Caco-2 (cell line): ENCODE measurements at regions not wholly inside any gene's neighbourhood (a gene's known extent, or its start where the extent isn't known, plus 50 kb on each side); places are given as distances from the start of the nearest gene placed in this dataset.

Experiments
- BruUV-seq: library from RNA; stranded (reverse); fragments of 400-500 nt; replicated peaks from 2 replicates; lab custom pipeline; 2021; lab: Mats Ljungman, UMichigan
- CTCF ChIA-PET: fragments of 300-600 bp; sonication (Branson Sonifier 250); formaldehyde crosslinking; loops from one replicate; lab custom pipeline; 2022; ENCODE audit warnings: antibody characterized with exemption; lab: Charles Lee
- POLR2A ChIA-PET: fragments of 300-600 bp; sonication (Branson Sonifier 250); formaldehyde crosslinking; loops from one replicate; lab custom pipeline; 2022; ENCODE audit warnings: antibody characterized with exemption; lab: Charles Lee
- DNase-seq, 2 experiments: peaks; one replicate each; pipeline versions ENCODE4 v3.0.0 to v3.0.0-alpha.2; 2020 to 2022
- H3K27me3 ChIP-seq: replicated peaks from 2 replicates; pipeline ENCODE4 v1.6.0; 2011; ENCODE audit warnings: low read length; ENCODE audit not compliant: control insufficient read depth, insufficient read depth
- H3K36me3 ChIP-seq: 2 replicates; pipeline ENCODE4 v1.5.1; 2011; ENCODE audit warnings: low read length; ENCODE audit not compliant: control insufficient read depth, insufficient read depth
- H3K4me1 ChIP-seq: fragments of 250-450 bp; sonication (Bioruptor Pico); 2 replicates; pipeline ENCODE4 v1.5.1; 2020; ENCODE audit warnings: mild to moderate bottlenecking
- H3K4me3 ChIP-seq: 2 replicates; pipeline ENCODE4 v1.5.1; 2011; ENCODE audit warnings: low read depth, mild to moderate bottlenecking, control low read depth, low read length
- H3K9me3 ChIP-seq: fragments of 250-450 bp; sonication (Bioruptor Pico); 2 replicates; pipeline ENCODE4 v1.5.1; 2020; ENCODE audit warnings: mild to moderate bottlenecking, moderate library complexity
- H3K27ac Mint-ChIP-seq: one replicate; pipeline ENCODE4 v1.8.0; 2022; ENCODE audit warnings: mixed read lengths; ENCODE audit not compliant: unreplicated experiment
- H3K27me3 Mint-ChIP-seq: one replicate; pipeline ENCODE4 v1.8.0; 2022; ENCODE audit warnings: mixed read lengths; ENCODE audit not compliant: insufficient read depth, unreplicated experiment
- H3K36me3 Mint-ChIP-seq: one replicate; pipeline ENCODE4 v1.8.0; 2022; ENCODE audit warnings: mild to moderate bottlenecking, mixed read lengths; ENCODE audit not compliant: insufficient read depth, unreplicated experiment
- H3K4me1 Mint-ChIP-seq: one replicate; pipeline ENCODE4 v1.8.0; 2022; ENCODE audit warnings: low read depth, mixed read lengths; ENCODE audit not compliant: unreplicated experiment
- H3K4me3 Mint-ChIP-seq: one replicate; pipeline ENCODE4 v1.8.0; 2022; ENCODE audit warnings: mild to moderate bottlenecking, moderate library complexity, mixed read lengths; ENCODE audit not compliant: unreplicated experiment
- H3K9me3 Mint-ChIP-seq: one replicate; pipeline ENCODE4 v1.8.0; 2022; ENCODE audit warnings: mixed read lengths; ENCODE audit not compliant: unreplicated experiment
- intact Hi-C: fragments of 100-400 bp; cut with micrococcal nuclease; formaldehyde crosslinking; loops from one replicate; pipeline ENCODE4 v1.10.0; 2022; ENCODE audit not compliant: unreplicated experiment
- TF ChIP-seq, protein P1 (sequence below), 2 experiments: fragments of 200-600 bp in 1 of 2; IDR thresholded peaks; 1 replicate in 1 of 2; 2 replicates in 1 of 2; pipeline versions ENCODE4 v1.5.1 to v1.8.0; 2011 to 2022; ENCODE audit warnings: antibody characterized with exemption in 1 of 2, control low read depth in 1 of 2, inconsistent platforms in 1 of 2, low read depth in 1 of 2, low read length in 1 of 2, mild to moderate bottlenecking in 1 of 2, moderate library complexity in 1 of 2; ENCODE audit not compliant: insufficient read depth in 1 of 2, severe bottlenecking in 1 of 2, unreplicated experiment in 1 of 2

DNA sequence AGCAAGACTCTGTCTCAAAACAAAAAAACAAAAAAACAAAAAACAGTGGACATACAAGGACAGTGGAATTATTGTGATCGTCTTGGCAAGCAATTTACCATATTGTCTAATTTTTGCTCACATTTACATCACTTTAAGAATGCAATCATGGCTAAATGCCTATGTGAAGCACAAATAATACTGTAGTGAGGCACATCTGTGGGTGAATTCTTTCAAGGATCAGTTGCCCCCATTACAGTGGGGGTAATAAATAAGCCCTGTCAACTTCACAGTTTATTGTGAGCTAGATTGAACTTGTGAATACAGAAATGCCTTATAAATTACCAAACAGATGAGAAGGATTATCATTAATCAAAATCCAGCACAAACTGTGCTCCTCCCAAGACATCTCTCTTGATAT is 150.2 kb upstream of the PAPPA start:
- H3K36me3 ChIP-seq: no peaks in the 10 kb centered on the region
- CTCF ChIA-PET: no interaction called here
- H3K4me1 ChIP-seq: no peaks in the 10 kb centered on the region
- Mint-ChIP-seq H3K27ac (no peak overlapping the region), H3K9me3 (no peaks in the 10 kb centered on the region), H3K4me1 (no peaks in the 10 kb centered on the region), H3K4me3 (no peak overlapping the region), H3K36me3 (no peaks in the 10 kb centered on the region), H3K27me3 (peaks cover 4% of the 10 kb centered on the region)
- no TSS peak for BruUV-seq
- POLR2A ChIA-PET: no interaction called here
- no peaks in the 10 kb centered on the region for H3K27me3 ChIP-seq
- H3K4me3 ChIP-seq: no peak overlapping the region
- TF ChIP-seq, protein P1, sequence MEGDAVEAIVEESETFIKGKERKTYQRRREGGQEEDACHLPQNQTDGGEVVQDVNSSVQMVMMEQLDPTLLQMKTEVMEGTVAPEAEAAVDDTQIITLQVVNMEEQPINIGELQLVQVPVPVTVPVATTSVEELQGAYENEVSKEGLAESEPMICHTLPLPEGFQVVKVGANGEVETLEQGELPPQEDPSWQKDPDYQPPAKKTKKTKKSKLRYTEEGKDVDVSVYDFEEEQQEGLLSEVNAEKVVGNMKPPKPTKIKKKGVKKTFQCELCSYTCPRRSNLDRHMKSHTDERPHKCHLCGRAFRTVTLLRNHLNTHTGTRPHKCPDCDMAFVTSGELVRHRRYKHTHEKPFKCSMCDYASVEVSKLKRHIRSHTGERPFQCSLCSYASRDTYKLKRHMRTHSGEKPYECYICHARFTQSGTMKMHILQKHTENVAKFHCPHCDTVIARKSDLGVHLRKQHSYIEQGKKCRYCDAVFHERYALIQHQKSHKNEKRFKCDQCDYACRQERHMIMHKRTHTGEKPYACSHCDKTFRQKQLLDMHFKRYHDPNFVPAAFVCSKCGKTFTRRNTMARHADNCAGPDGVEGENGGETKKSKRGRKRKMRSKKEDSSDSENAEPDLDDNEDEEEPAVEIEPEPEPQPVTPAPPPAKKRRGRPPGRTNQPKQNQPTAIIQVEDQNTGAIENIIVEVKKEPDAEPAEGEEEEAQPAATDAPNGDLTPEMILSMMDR (IDR thresholded peaks at IDR 0.05; ENCODE audit: insufficient read depth in 1 of 2, low read depth in 1 of 2, low read length in 1 of 2, severe bottlenecking in 1 of 2, unreplicated experiment in 1 of 2): no peak
- DNase-seq: no peak
- intact Hi-C loops: loop anchor here (5.0 kb wide), 1 partner anchor 121 kb away; no protein-coding TSS in a partner anchor
- no peaks in the 10 kb centered on the region for H3K9me3 ChIP-seq

- TF ChIP-seq, protein P1 (IDR thresholded peaks at IDR 0.05; ENCODE audit: insufficient read depth in 1 of 2, low read depth in 1 of 2, low read length in 1 of 2, severe bottlenecking in 1 of 2, unreplicated experiment in 1 of 2): no peak
- no peak overlapping the region for H3K4me3 Mint-ChIP-seq
- intact Hi-C loops: no loop called here
- no peaks in the 10 kb centered on the region for H3K27me3 ChIP-seq
- peaks cover 2% of the 10 kb centered on the region for H3K27me3 Mint-ChIP-seq
- H3K36me3 Mint-ChIP-seq: no peaks in the 10 kb centered on the region
- no peaks in the 10 kb centered on the region for H3K36me3 ChIP-seq
- no peak for DNase-seq
- POLR2A ChIA-PET: no interaction called here
- H3K27ac Mint-ChIP-seq: no peak overlapping the region
- no peaks in the 10 kb centered on the region for H3K4me1 Mint-ChIP-seq
- BruUV-seq: no TSS peak
- H3K9me3 Mint-ChIP-seq: no peaks in the 10 kb centered on the region
- no peak overlapping the region for H3K4me3 ChIP-seq
- H3K4me1 ChIP-seq: no peaks in the 10 kb centered on the region
- CTCF ChIA-PET: no interaction called here
- H3K9me3 ChIP-seq: no peaks in the 10 kb centered on the region
These were observed 148.4 kb upstream of the PAPPA start for GRCh38 chr9:116005205-116005604.

DNA sequence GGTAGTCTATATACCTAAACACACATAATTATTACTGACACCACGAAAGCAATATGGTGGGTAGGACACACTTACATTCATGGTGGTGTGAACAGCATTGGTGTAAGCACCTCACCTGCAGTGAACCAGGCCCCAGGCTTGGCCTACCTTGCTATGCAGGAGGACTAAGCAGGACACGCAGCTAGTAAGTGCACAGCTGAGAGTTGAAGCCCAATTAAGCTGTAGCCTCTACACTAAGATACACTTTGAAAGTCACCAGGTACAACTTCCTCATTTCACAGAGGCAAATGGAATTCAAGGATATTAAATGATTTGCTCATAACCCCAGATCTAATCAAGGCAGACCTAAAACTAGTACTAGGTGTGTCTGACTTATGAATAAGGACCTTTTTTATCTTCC is 145.8 kb upstream of the PAPPA start:
- Mint-ChIP-seq H3K36me3 (no peaks in the 10 kb centered on the region), H3K4me1 (no peaks in the 10 kb centered on the region), H3K9me3 (no peaks in the 10 kb centered on the region), H3K27me3 (peaks cover 2% of the 10 kb centered on the region), H3K4me3 (no peak overlapping the region), H3K27ac (no peak overlapping the region)
- intact Hi-C loops: no loop called here
- no peak for DNase-seq
- Histone ChIP-seq H3K4me3 (no peak overlapping the region), H3K9me3 (no peaks in the 10 kb centered on the region), H3K36me3 (no peaks in the 10 kb centered on the region), H3K4me1 (no peaks in the 10 kb centered on the region), H3K27me3 (no peaks in the 10 kb centered on the region)
- BruUV-seq: no TSS peak
- TF ChIP-seq, protein P1 (IDR thresholded peaks at IDR 0.05; ENCODE audit: insufficient read depth in 1 of 2, low read depth in 1 of 2, low read length in 1 of 2, severe bottlenecking in 1 of 2, unreplicated experiment in 1 of 2): no peak
- POLR2A ChIA-PET: no interaction called here
- CTCF ChIA-PET: no interaction called here
